Endothelial cell of umbilical vein (primary cell): ENCODE measurements at regions not wholly inside any gene's neighbourhood (a gene's known extent, or its start where the extent isn't known, plus 50 kb on each side); places are given as distances from the start of the nearest gene placed in this dataset.

Source experiments
- BruUV-seq: library from RNA; stranded (reverse); fragments of 400-500 nt; replicated peaks from 2 replicates; lab custom pipeline; 2021; lab: Mats Ljungman, UMichigan
- CTCF ChIA-PET: fragments of 300-600, 350-600 bp; sonication (Branson Sonifier 250); formaldehyde crosslinking; loops from one replicate; lab custom pipeline; 2021; ENCODE audit warnings: antibody characterized with exemption, inconsistent platforms; lab: Charles Lee
- POLR2A ChIA-PET: fragments of 300-600, 350-600 bp; sonication (Branson Sonifier 250); formaldehyde crosslinking; loops from one replicate; lab custom pipeline; 2021; ENCODE audit warnings: antibody characterized with exemption, inconsistent platforms; lab: Charles Lee
- DNase-seq: peaks from one replicate; pipeline ENCODE4 v3.0.0-alpha.2; 2011; ENCODE audit warnings: low read depth, low spot score
- FAIRE-seq: peaks from 2 replicates; lab custom pipeline; 2011; peaks lifted over from hg19 to GRCh38; lab: Jason Lieb, UNC
- H2AFZ ChIP-seq: 2 replicates; pipeline ENCODE4 v1.6.0; 2012; ENCODE audit warnings: low read depth, low read length, control low read depth, inconsistent platforms
- H3K27ac ChIP-seq: 2 replicates; pipeline ENCODE4 v1.5.1; 2011; ENCODE audit warnings: low read depth, mild to moderate bottlenecking, control low read depth, low read length, moderate library complexity; ENCODE audit not compliant: insufficient read depth
- H3K27me3 ChIP-seq, 2 experiments: 2 replicates each; pipeline versions ENCODE4 v1.6.0 to v1.6.1; 2011; ENCODE audit warnings: low read length in 2 of 2, mixed read lengths in 1 of 2; ENCODE audit not compliant: control insufficient read depth in 2 of 2, insufficient read depth in 2 of 2
- H3K36me3 ChIP-seq, 2 experiments: 2 replicates in 1 of 2; 3 replicates in 1 of 2; pipeline ENCODE4 v1.5.1; 2011; ENCODE audit warnings: low read length in 2 of 2, mild to moderate bottlenecking in 1 of 2, moderate library complexity in 1 of 2; ENCODE audit not compliant: control insufficient read depth in 2 of 2, insufficient read depth in 2 of 2; ENCODE audit errors: extremely low read depth in 1 of 2
- H3K4me1 ChIP-seq: 3 replicates; pipeline ENCODE4 v1.5.1; 2011; ENCODE audit warnings: mild to moderate bottlenecking, low read length; ENCODE audit not compliant: control insufficient read depth, insufficient read depth; ENCODE audit errors: extremely low read depth
- H3K4me2 ChIP-seq: 2 replicates; pipeline ENCODE4 v1.6.1; 2011; ENCODE audit warnings: low read length, control low read depth, mixed read lengths; ENCODE audit not compliant: insufficient read depth
- H3K4me3 ChIP-seq, 3 experiments: fragments of 200-600 bp in 1 of 3; sonication (generic), shearing (Covaris generic) in 1 of 3; replicated peaks in 1 of 3; 2 replicates each; pipeline ENCODE4 v1.5.1; 2011 to 2016; ENCODE audit warnings: control low read depth in 3 of 3, low read length in 3 of 3, mild to moderate bottlenecking in 2 of 3, inconsistent platforms in 1 of 3, low read depth in 1 of 3, moderate library complexity in 1 of 3; ENCODE audit not compliant: insufficient read depth in 1 of 3
- H3K79me2 ChIP-seq: 2 replicates; pipeline ENCODE4 v1.6.0; 2012; ENCODE audit warnings: low read length, inconsistent platforms; ENCODE audit not compliant: control insufficient read depth, insufficient read depth
- H3K9ac ChIP-seq: replicated peaks from 2 replicates; pipeline ENCODE3; 2011; ENCODE audit warnings: low read length, control low read depth; ENCODE audit not compliant: insufficient read depth; ENCODE audit errors: extremely low read depth
- H3K9me1 ChIP-seq: replicated peaks from 3 replicates; pipeline ENCODE4 v1.6.0; 2011; ENCODE audit warnings: mild to moderate bottlenecking, low read length; ENCODE audit not compliant: control insufficient read depth, insufficient read depth; ENCODE audit errors: extremely low read depth
- H3K9me3 ChIP-seq: replicated peaks from 2 replicates; pipeline ENCODE4 v1.5.1; 2012; ENCODE audit warnings: low read length, inconsistent platforms; ENCODE audit not compliant: control insufficient read depth, insufficient read depth
- H4K20me1 ChIP-seq: replicated peaks from 2 replicates; pipeline ENCODE3; 2011; ENCODE audit warnings: mild to moderate bottlenecking, low read length; ENCODE audit not compliant: control insufficient read depth, insufficient read depth; ENCODE audit errors: extremely low read depth
- CTCF ChIP-seq, 2 donors: IDR thresholded peaks; 1 replicate in 1 of 2; 2 replicates in 1 of 2; pipeline ENCODE4 v1.5.1; 2011; ENCODE audit warnings: low read length in 2 of 2, mild to moderate bottlenecking in 2 of 2, moderate library complexity in 2 of 2, control low read depth in 1 of 2, inconsistent platforms in 1 of 2, low read depth in 1 of 2; ENCODE audit not compliant: insufficient read depth in 1 of 2; ENCODE audit errors: extremely low read depth in 1 of 2
- EZH2 ChIP-seq: IDR thresholded peaks from 2 replicates; pipeline ENCODE4 v1.6.1; 2012; ENCODE audit warnings: borderline replicate concordance, low read depth, mild to moderate bottlenecking, moderate library complexity, low read length, inconsistent platforms; ENCODE audit not compliant: severe bottlenecking
- FOS ChIP-seq: IDR thresholded peaks from 2 replicates; pipeline ENCODE4 v1.6.1; 2011; ENCODE audit warnings: mild to moderate bottlenecking, low read length, moderate library complexity, borderline replicate concordance; ENCODE audit not compliant: insufficient read depth
- GATA2 ChIP-seq: IDR thresholded peaks from 2 replicates; pipeline ENCODE4 v1.7.0; 2011; ENCODE audit warnings: low read depth, mild to moderate bottlenecking, moderate library complexity, mixed read lengths, low read length; ENCODE audit not compliant: insufficient read length, insufficient read depth
- JUN ChIP-seq: IDR thresholded peaks from 2 replicates; pipeline ENCODE4 v1.6.1; 2011; ENCODE audit warnings: borderline replicate concordance, low read depth; ENCODE audit not compliant: insufficient read length, insufficient read depth
- MAX ChIP-seq: IDR thresholded peaks from 2 replicates; pipeline ENCODE4 v1.6.1; 2011; ENCODE audit not compliant: insufficient read depth, insufficient read length
- MYC ChIP-seq: IDR thresholded peaks from one replicate; pipeline ENCODE4 v1.6.1; 2011; ENCODE audit warnings: mild to moderate bottlenecking, low read depth, low read length
- POLR2A ChIP-seq: IDR thresholded peaks from 2 replicates; pipeline ENCODE4 v1.6.1; 2012; ENCODE audit warnings: low read depth, mild to moderate bottlenecking, control low read depth, low read length
- POLR2AphosphoS5 ChIP-seq: IDR thresholded peaks from 2 replicates; pipeline ENCODE4 v1.6.1; 2012; ENCODE audit warnings: low read depth, mild to moderate bottlenecking, control low read depth, low read length, moderate library complexity; ENCODE audit not compliant: insufficient read depth
- dilution Hi-C: fragments of 300-500 bp; cut with MboI; formaldehyde crosslinking; loops from one replicate; pipeline ENCODE4 v1.15.0; 2019; ENCODE audit warnings: low sequenced_read_pairs; ENCODE audit not compliant: extremely low pct_ligation_motif_present
- intact Hi-C: fragments of 100-400 bp; cut with micrococcal nuclease; formaldehyde crosslinking; loops from one replicate; pipeline ENCODE4 v1.10.0; 2022

- no peak for FAIRE-seq
- BruUV-seq: no TSS peak
Observed at GRCh38 chr13:90630716-90631115, 716.8 kb upstream of the MIR17HG start.

GRCh38 chr13:90632184-90632583 is 715.3 kb upstream of the MIR17HG start:
- ChIA-PET CTCF (no interaction called here), POLR2A (no interaction called here)
- H3K9me1 ChIP-seq: no peaks in the 10 kb centered on the region
- H3K36me3 ChIP-seq: no peaks in the 10 kb centered on the region
- no peaks in the 10 kb centered on the region for H3K4me1 ChIP-seq
- H4K20me1 ChIP-seq: no peaks in the 10 kb centered on the region
- DNase-seq (no peak), FAIRE-seq (no peak)
- H3K4me2 ChIP-seq: no peak overlapping the region
- no peaks in the 10 kb centered on the region for H3K79me2 ChIP-seq
- no TSS peak for BruUV-seq
- H3K27me3 ChIP-seq: no peaks in the 10 kb centered on the region
- no peak overlapping the region for H2AFZ ChIP-seq
- TF ChIP-seq POLR2AphosphoS5 (no peak), POLR2A (no peak), MAX (no peak), EZH2 (no peak), JUN (no peak), FOS (no peak), MYC (no peak), GATA2 (no peak), CTCF (IDR thresholded peaks at IDR 0.05; ENCODE audit: extremely low read depth in 1 of 2, insufficient read depth in 1 of 2, low read depth in 1 of 2, low read length in 2 of 2) (no peak)
- dilution Hi-C loops (no loop called here), intact Hi-C loops (no loop called here)
- no peak overlapping the region for H3K4me3 ChIP-seq
- no peaks in the 10 kb centered on the region for H3K9me3 ChIP-seq
- no peak overlapping the region for H3K27ac ChIP-seq
- H3K9ac ChIP-seq: no peak overlapping the region

More at GRCh38 chr13:90630716-90631115, 716.8 kb upstream of the MIR17HG start:
- H2AFZ ChIP-seq: no peak overlapping the region
- no peak overlapping the region for H3K4me2 ChIP-seq
- no peaks in the 10 kb centered on the region for H3K79me2 ChIP-seq
- no peaks in the 10 kb centered on the region for H3K9me1 ChIP-seq
- DNase-seq: no peak
- intact Hi-C loops: no loop called here
- H3K27me3 ChIP-seq: no peaks in the 10 kb centered on the region
- no peaks in the 10 kb centered on the region for H4K20me1 ChIP-seq
- H3K4me3 ChIP-seq: no peak overlapping the region
- no peak overlapping the region for H3K27ac ChIP-seq
- no peaks in the 10 kb centered on the region for H3K9me3 ChIP-seq
- no peak overlapping the region for H3K9ac ChIP-seq
- ChIA-PET POLR2A (no interaction called here), CTCF (no interaction called here)
- no peak for TF ChIP-seq MYC
- no peak for TF ChIP-seq GATA2
- TF ChIP-seq MAX: no peak
- no peak for TF ChIP-seq JUN
- no peak for TF ChIP-seq POLR2AphosphoS5
- no peaks in the 10 kb centered on the region for H3K4me1 ChIP-seq
- no peaks in the 10 kb centered on the region for H3K36me3 ChIP-seq
- dilution Hi-C loops: no loop called here
